Calu3 (cell line): ENCODE measurements at regions not wholly inside any gene's neighbourhood (a gene's known extent, or its start where the extent isn't known, plus 50 kb on each side); places are given as distances from the start of the nearest gene placed in this dataset.

Experiments
- BruUV-seq: library from RNA; stranded (reverse); fragments of 400-500 nt; replicated peaks from 2 replicates; lab custom pipeline; 2021; lab: Mats Ljungman, UMichigan
- CTCF ChIA-PET: fragments of 300-600 bp; sonication (Branson Sonifier 250); formaldehyde crosslinking; loops from one replicate; lab custom pipeline; 2022; ENCODE audit warnings: antibody characterized with exemption; lab: Charles Lee
- DNase-seq: peaks from one replicate; pipeline ENCODE4 v3.0.0; 2022
- H3K27ac Mint-ChIP-seq: one replicate; pipeline ENCODE4 v1.8.0; 2022; ENCODE audit warnings: mixed read lengths; ENCODE audit not compliant: unreplicated experiment
- H3K27me3 Mint-ChIP-seq: one replicate; pipeline ENCODE4 v1.8.0; 2022; ENCODE audit warnings: mixed read lengths; ENCODE audit not compliant: unreplicated experiment
- H3K36me3 Mint-ChIP-seq: one replicate; pipeline ENCODE4 v1.8.0; 2022; ENCODE audit warnings: mild to moderate bottlenecking, moderate library complexity, mixed read lengths; ENCODE audit not compliant: insufficient read depth, unreplicated experiment
- H3K4me1 Mint-ChIP-seq: one replicate; pipeline ENCODE4 v1.8.0; 2022; ENCODE audit warnings: mild to moderate bottlenecking, low read depth, mixed read lengths; ENCODE audit not compliant: unreplicated experiment
- H3K4me3 Mint-ChIP-seq: one replicate; pipeline ENCODE4 v1.8.0; 2022; ENCODE audit warnings: mild to moderate bottlenecking, low read depth, moderate library complexity, mixed read lengths; ENCODE audit not compliant: unreplicated experiment
- H3K9me3 Mint-ChIP-seq: one replicate; pipeline ENCODE4 v1.8.0; 2022; ENCODE audit warnings: low read depth, mixed read lengths; ENCODE audit not compliant: unreplicated experiment
- intact Hi-C: fragments of 100-400 bp; cut with micrococcal nuclease; formaldehyde crosslinking; loops from one replicate; pipeline ENCODE4 v1.10.0; 2022; ENCODE audit not compliant: unreplicated experiment
- TF ChIP-seq, protein P1 (sequence below): fragments of 200-600 bp; IDR thresholded peaks from one replicate; pipeline ENCODE4 v1.8.0; 2022; ENCODE audit warnings: antibody characterized with exemption; ENCODE audit not compliant: unreplicated experiment

DNA sequence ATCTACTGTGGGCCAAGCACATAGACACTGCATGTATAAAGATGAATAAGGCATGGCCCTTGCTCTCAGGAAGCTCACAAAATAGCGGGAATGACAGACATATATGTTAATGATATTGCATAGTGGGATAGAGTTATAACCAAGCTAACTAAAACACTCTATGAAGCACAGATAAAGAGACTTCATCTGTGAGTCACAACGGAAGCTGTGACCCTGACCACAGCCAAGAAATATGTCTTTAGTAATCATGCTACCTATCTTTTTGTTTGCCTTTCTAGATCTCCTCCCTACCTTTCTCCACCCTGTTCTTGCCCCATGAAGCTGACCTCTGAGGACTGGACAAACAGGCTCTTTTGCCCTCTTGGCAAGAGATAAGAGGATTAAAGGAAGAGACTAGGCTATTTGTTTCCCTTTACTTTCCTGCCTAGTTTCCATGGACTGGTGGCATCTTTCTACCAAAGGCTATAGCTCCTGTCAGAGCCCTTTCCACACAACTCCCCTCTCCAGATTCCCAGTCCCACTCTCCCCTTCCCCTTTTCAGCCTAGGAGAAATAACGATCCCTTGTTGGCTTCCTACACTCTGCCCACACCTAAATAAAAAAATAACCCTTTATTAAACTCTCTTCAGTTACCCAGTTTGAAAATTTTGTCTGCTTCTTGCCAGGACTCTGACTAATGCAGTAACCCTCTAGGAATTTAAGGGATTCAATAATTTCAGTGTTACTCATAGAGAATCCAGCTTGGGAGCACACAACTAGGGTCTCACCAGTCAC, 504.9 kb upstream of the MARCKS start:
- TF ChIP-seq, protein P1, sequence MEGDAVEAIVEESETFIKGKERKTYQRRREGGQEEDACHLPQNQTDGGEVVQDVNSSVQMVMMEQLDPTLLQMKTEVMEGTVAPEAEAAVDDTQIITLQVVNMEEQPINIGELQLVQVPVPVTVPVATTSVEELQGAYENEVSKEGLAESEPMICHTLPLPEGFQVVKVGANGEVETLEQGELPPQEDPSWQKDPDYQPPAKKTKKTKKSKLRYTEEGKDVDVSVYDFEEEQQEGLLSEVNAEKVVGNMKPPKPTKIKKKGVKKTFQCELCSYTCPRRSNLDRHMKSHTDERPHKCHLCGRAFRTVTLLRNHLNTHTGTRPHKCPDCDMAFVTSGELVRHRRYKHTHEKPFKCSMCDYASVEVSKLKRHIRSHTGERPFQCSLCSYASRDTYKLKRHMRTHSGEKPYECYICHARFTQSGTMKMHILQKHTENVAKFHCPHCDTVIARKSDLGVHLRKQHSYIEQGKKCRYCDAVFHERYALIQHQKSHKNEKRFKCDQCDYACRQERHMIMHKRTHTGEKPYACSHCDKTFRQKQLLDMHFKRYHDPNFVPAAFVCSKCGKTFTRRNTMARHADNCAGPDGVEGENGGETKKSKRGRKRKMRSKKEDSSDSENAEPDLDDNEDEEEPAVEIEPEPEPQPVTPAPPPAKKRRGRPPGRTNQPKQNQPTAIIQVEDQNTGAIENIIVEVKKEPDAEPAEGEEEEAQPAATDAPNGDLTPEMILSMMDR, result no peak
- CTCF ChIA-PET, result interaction anchor here (0.8 to 1.0 kb wide), 2 partner anchors 46 to 507 kb away, joined by 5 to 7 read pairs; no protein-coding TSS in a partner anchor
- H3K4me3 Mint-ChIP-seq, result peak overlapping the region; percentile 12
- H3K27me3 Mint-ChIP-seq, result no peaks in the 10 kb centered on the region
- no TSS peak for BruUV-seq
- peaks cover 21% of the 10 kb centered on the region for H3K36me3 Mint-ChIP-seq
- H3K4me1 Mint-ChIP-seq, result peaks cover 63% of the 10 kb centered on the region
- peak overlapping the region; percentile 46 for H3K27ac Mint-ChIP-seq
- peak; percentile 62 for DNase-seq
- H3K9me3 Mint-ChIP-seq, result no peaks in the 10 kb centered on the region
- intact Hi-C loops, result loop anchor here (2.0 to 5.0 kb wide), 2 partner anchors 45 to 280 kb away; no protein-coding TSS in a partner anchor

DNA sequence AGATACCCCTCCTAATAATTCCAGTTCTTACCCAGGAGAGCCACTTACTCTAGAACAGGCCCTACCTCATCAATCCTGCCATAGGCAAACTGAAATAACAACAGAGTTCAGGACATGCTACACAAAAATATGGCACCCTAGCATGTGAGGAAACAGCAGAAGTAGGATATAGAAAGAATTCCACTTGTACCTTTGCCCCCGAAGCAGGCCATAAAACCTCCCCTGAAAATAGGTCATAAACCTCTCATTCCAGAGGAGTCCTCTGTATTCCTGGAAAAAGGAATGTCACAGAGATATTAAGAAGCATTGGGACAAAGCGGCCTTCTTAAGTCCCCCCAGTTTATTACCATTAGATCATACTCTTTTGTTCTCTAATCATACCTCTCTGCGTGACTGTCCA, 504.3 kb upstream of the MARCKS start:
- no peaks in the 10 kb centered on the region for H3K9me3 Mint-ChIP-seq
- no TSS peak for BruUV-seq
- peak overlapping the region; percentile 46 for H3K27ac Mint-ChIP-seq
- TF ChIP-seq, protein P1, result no peak
- H3K4me3 Mint-ChIP-seq, result peak overlapping the region; percentile 12
- peaks cover 23% of the 10 kb centered on the region for H3K36me3 Mint-ChIP-seq
- intact Hi-C loops, result loop anchor here (2.0 to 5.0 kb wide), 2 partner anchors 46 to 279 kb away; no protein-coding TSS in a partner anchor
- no peaks in the 10 kb centered on the region for H3K27me3 Mint-ChIP-seq
- peaks cover 69% of the 10 kb centered on the region for H3K4me1 Mint-ChIP-seq
- no peak for DNase-seq
- CTCF ChIA-PET, result no interaction called here

DNA sequence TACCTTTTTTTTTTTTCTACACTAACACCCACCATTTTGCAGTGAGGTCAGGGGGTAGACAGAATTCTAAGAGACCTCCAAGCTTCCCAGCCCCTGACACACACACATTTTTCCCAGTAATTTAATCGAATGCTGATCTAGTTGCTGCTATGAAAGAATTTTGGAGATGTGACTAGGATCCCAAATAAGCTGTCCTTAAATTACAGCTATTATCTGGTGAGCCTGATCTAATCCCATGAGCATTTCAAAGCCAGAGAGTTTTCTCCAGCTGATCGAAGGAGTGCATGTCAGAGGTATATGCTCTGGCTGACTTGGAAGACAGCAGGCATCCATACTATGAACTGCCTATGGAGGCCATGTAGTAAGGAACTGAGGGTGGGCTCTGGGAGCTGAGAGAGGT, 503.8 kb upstream of the MARCKS start:
- CTCF ChIA-PET, result no interaction called here
- Mint-ChIP-seq H3K27me3 (no peaks in the 10 kb centered on the region), H3K4me3 (no peak overlapping the region), H3K36me3 (peaks cover 23% of the 10 kb centered on the region), H3K9me3 (no peaks in the 10 kb centered on the region), H3K4me1 (peaks cover 74% of the 10 kb centered on the region), H3K27ac (no peak overlapping the region)
- DNase-seq, result no peak
- intact Hi-C loops, result loop anchor here (2.0 to 5.0 kb wide), 2 partner anchors 47 to 279 kb away; no protein-coding TSS in a partner anchor
- TF ChIP-seq, protein P1, result no peak
- no TSS peak for BruUV-seq

DNA sequence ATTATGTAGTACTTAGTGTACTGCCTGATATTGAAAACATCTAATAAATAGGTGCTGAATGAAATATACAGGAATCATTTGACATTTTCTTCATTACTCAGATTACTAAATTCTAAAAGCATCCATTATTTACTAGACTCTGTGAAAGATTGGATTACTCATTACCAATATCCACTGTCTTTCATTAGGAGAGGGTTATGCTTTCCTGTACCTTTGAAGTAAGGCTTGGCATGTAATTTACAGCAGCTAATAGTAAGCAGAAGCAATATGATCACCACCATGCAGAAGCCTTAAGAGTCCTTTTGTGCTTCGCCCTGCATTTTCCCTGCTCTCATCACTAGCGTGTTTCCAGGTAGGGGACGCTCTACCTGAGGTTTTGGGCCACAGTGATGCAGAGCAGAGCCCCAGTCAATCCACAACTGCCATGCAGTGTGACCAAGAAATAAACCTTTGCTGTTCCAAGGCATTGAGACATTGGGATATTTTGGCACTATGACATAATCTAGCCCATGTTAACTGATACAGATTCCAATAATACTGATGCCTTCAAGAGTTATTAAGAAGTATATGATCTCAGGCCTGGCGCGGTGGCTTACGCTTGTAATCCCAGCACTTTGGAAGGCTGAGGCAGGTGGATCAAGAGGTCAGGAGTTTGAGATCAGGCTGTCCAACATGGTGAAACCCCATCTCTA, 502.8 kb upstream of the MARCKS start:
- Mint-ChIP-seq H3K4me1 (peaks cover 79% of the 10 kb centered on the region), H3K9me3 (no peaks in the 10 kb centered on the region), H3K4me3 (no peak overlapping the region), H3K36me3 (peaks cover 23% of the 10 kb centered on the region), H3K27me3 (no peaks in the 10 kb centered on the region), H3K27ac (no peak overlapping the region)
- DNase-seq, result no peak
- intact Hi-C loops, result loop anchor here (5.0 kb wide), 1 partner anchor 278 kb away; no protein-coding TSS in a partner anchor
- no TSS peak for BruUV-seq
- TF ChIP-seq, protein P1, result no peak
- CTCF ChIA-PET, result no interaction called here
